Endodermal cell (in vitro differentiated cells): ENCODE measurements at regions not wholly inside any gene's neighbourhood (a gene's known extent, or its start where the extent isn't known, plus 50 kb on each side); places are given as distances from the start of the nearest gene placed in this dataset.

Source experiments
- DNase-seq: peaks from one replicate; pipeline ENCODE4 v3.0.0-alpha.2; 2017
- H3K27ac ChIP-seq: 2 replicates; pipeline ENCODE4 v1.5.1; 2013; ENCODE audit warnings: mild to moderate bottlenecking, low read depth, low read length, moderate library complexity
- H3K27me3 ChIP-seq: 2 replicates; pipeline ENCODE4 v1.6.1; 2013; ENCODE audit warnings: mild to moderate bottlenecking, low read length, moderate library complexity; ENCODE audit not compliant: insufficient read depth, control insufficient read depth, poor library complexity, severe bottlenecking
- H3K36me3 ChIP-seq: 2 replicates; pipeline ENCODE4 v1.7.0; 2013; ENCODE audit warnings: mild to moderate bottlenecking, low read length, moderate library complexity; ENCODE audit not compliant: control insufficient read depth, insufficient read depth
- H3K4me1 ChIP-seq: one replicate; pipeline ENCODE4 v1.7.0; 2013; ENCODE audit warnings: low read length; ENCODE audit not compliant: control insufficient read depth, insufficient read depth
- H3K4me3 ChIP-seq: 2 replicates; pipeline ENCODE4 v1.5.1; 2013; ENCODE audit warnings: mild to moderate bottlenecking, low read length, moderate library complexity
- H3K9ac ChIP-seq: 2 replicates; pipeline ENCODE4 v1.6.1; 2013; ENCODE audit warnings: mild to moderate bottlenecking, low read length, moderate library complexity; ENCODE audit not compliant: poor library complexity, severe bottlenecking; ENCODE audit errors: extremely low read depth
- H3K9me3 ChIP-seq: 2 replicates; pipeline ENCODE4 v1.6.1; 2013; ENCODE audit warnings: mild to moderate bottlenecking, low read length, moderate library complexity; ENCODE audit not compliant: control insufficient read depth
- H3K27ac Mint-ChIP-seq: 2 replicates; pipeline ENCODE4 v1.8.0; 2020; ENCODE audit warnings: mixed read lengths
- H3K27me3 Mint-ChIP-seq: 2 replicates; pipeline ENCODE4 v1.8.0; 2021; ENCODE audit warnings: mild to moderate bottlenecking, mixed read lengths; ENCODE audit not compliant: insufficient read depth
- H3K36me3 Mint-ChIP-seq: 2 replicates; pipeline ENCODE4 v1.8.0; 2020; ENCODE audit warnings: low read depth, mixed read lengths
- H3K4me1 Mint-ChIP-seq: 2 replicates; pipeline ENCODE4 v1.8.0; 2020; ENCODE audit warnings: mixed read lengths
- H3K4me3 Mint-ChIP-seq: 2 replicates; pipeline ENCODE4 v1.8.0; 2020; ENCODE audit warnings: mild to moderate bottlenecking, moderate library complexity, mixed read lengths
- H3K9me3 Mint-ChIP-seq: 2 replicates; pipeline ENCODE4 v1.8.0; 2020; ENCODE audit warnings: mild to moderate bottlenecking, mixed read lengths
- whole genome bisulfite sequencing, 2 experiments: methylation state at CpG; one replicate each; pipeline versions ENCODE4 v1.1.5 to v1.1.7; 2013; ENCODE audit warnings: missing lambda C conversion rate in 2 of 2, mixed read lengths in 1 of 2; ENCODE audit not compliant: insufficient coverage in 1 of 2, insufficient read length in 1 of 2; 5-methylcytosine and 5-hydroxymethylcytosine counted together
- TF ChIP-seq, protein P1 (sequence below): fragments of 200-600 bp; sonication (generic); conservative IDR thresholded peaks from 2 replicates; pipeline ENCODE4 v1.5.0; 2021; ENCODE audit warnings: antibody characterized with exemption, mild to moderate bottlenecking

DNA sequence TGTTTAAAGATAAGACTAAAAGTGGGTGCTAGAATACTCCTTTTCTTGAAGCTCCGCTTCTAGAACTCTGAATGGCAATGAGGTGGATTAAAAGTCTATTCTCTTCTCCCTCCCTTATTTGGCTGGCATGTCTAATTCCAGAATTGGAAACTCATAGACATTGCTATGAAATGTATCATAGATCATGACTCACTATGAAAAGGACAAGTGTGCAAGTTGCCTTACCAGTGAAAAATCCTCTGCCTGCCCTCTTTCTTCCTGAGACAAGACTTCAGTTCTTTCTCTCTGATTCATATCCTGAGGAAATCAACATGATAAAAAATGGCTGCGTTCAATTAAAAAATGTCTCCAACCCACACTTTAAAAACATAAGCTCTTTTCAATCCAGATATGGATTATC is 73.2 kb upstream of the BLID start:
- H3K4me3 Mint-ChIP-seq: no peak overlapping the region
- Histone ChIP-seq H3K27ac (no peak overlapping the region), H3K36me3 (no peaks in the 10 kb centered on the region), H3K9ac (no peak overlapping the region), H3K27me3 (no peaks in the 10 kb centered on the region), H3K4me3 (no peak overlapping the region), H3K9me3 (peaks cover 3% of the 10 kb centered on the region), H3K4me1 (no peaks in the 10 kb centered on the region)
- TF ChIP-seq, protein P1, sequence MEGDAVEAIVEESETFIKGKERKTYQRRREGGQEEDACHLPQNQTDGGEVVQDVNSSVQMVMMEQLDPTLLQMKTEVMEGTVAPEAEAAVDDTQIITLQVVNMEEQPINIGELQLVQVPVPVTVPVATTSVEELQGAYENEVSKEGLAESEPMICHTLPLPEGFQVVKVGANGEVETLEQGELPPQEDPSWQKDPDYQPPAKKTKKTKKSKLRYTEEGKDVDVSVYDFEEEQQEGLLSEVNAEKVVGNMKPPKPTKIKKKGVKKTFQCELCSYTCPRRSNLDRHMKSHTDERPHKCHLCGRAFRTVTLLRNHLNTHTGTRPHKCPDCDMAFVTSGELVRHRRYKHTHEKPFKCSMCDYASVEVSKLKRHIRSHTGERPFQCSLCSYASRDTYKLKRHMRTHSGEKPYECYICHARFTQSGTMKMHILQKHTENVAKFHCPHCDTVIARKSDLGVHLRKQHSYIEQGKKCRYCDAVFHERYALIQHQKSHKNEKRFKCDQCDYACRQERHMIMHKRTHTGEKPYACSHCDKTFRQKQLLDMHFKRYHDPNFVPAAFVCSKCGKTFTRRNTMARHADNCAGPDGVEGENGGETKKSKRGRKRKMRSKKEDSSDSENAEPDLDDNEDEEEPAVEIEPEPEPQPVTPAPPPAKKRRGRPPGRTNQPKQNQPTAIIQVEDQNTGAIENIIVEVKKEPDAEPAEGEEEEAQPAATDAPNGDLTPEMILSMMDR: no peak
- no peak for DNase-seq
- H3K4me1 Mint-ChIP-seq: peaks cover 4% of the 10 kb centered on the region
- H3K36me3 Mint-ChIP-seq: no peaks in the 10 kb centered on the region
- no peaks in the 10 kb centered on the region for H3K9me3 Mint-ChIP-seq
- 86 to 93% methylated on average over 2 of the region's 2 CpGs for WGBS, 2 experiments
- H3K27me3 Mint-ChIP-seq: no peaks in the 10 kb centered on the region
- H3K27ac Mint-ChIP-seq: no peak overlapping the region

DNA sequence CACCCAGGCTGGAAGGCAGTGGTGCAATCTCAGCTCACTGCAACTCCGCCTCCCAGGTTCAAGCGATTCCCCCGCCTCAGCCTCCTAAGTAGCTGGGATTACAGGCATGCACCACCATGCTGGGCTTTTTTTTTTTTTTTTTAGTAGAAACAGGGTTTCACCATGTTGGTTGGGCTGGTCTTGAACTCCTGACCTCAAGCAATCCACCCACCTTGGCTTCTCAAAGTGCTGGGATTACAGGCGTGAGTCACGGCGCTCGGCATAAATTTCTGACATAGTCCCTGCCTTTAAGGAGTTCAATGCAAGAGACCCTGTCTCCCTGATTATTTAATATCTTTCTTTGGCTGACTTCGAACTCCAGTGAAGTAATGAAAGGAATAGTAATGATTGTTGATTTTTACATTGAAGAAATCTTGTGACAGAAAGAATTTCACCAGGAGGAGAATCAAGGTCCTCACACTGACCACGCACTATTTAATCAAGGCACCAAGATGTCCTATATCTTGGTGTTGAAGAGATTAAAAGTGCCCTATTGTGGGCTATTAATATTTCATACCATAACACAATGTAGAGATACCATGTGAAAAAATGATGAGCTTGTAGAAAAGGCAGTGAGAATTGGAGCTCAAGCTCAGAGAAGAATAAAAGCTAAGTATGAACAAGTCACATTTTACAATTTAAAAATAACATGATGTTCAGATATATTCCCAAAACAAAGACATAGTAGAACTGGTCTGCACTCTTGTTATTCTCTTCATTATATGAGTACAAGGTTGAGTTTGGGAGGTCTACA is 71.6 kb upstream of the BLID start:
- Histone ChIP-seq H3K27ac (no peak overlapping the region), H3K27me3 (no peaks in the 10 kb centered on the region), H3K36me3 (no peaks in the 10 kb centered on the region), H3K9me3 (peaks cover 3% of the 10 kb centered on the region), H3K4me3 (no peak overlapping the region), H3K9ac (no peak overlapping the region), H3K4me1 (no peaks in the 10 kb centered on the region)
- H3K27me3 Mint-ChIP-seq: no peaks in the 10 kb centered on the region
- no peak overlapping the region for H3K27ac Mint-ChIP-seq
- H3K36me3 Mint-ChIP-seq: no peaks in the 10 kb centered on the region
- peaks cover 4% of the 10 kb centered on the region for H3K4me1 Mint-ChIP-seq
- H3K9me3 Mint-ChIP-seq: no peaks in the 10 kb centered on the region
- WGBS, 2 experiments: 60 to 96% methylated on average over 1 to 9 of the region's 9 CpGs
- H3K4me3 Mint-ChIP-seq: no peak overlapping the region
- TF ChIP-seq, protein P1: no peak
- no peak for DNase-seq

DNA sequence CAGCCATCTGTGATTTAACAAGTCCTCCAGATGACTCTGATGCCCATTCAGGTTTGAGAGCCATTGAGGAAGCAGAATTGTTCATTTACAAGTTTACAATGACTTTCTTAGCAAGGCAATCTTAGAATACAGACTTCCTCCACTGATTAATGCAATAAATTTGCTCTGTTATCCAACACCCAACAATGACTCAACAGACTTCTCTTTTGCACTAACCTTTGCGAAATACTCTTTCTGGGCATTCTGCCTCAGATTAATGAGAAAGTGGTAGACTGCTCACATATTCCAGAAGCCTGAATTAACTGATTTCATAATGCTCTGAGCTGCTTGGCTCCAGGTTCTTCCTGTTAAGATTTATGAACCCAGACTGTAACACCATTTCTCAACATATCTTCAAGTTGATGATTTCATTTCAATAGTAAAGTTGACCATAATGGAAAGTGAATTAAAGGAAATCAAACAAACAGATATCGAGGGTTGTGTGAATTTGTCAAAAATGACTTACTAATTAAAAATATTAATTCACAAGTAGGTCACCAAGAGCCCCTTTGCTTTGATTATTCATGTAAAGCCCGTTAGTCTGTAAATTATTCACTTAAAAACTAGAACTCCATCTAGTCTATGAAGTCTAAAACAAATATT is 70.5 kb upstream of the BLID start:
- Histone ChIP-seq H3K27me3 (no peaks in the 10 kb centered on the region), H3K36me3 (no peaks in the 10 kb centered on the region), H3K4me1 (peaks cover 7% of the 10 kb centered on the region), H3K4me3 (no peak overlapping the region), H3K27ac (no peak overlapping the region), H3K9ac (no peak overlapping the region), H3K9me3 (peaks cover 3% of the 10 kb centered on the region)
- no peaks in the 10 kb centered on the region for H3K27me3 Mint-ChIP-seq
- H3K36me3 Mint-ChIP-seq: no peaks in the 10 kb centered on the region
- TF ChIP-seq, protein P1: no peak
- H3K4me3 Mint-ChIP-seq: no peak overlapping the region
- H3K27ac Mint-ChIP-seq: no peak overlapping the region
- H3K9me3 Mint-ChIP-seq: no peaks in the 10 kb centered on the region
- no peak for DNase-seq
- peaks cover 14% of the 10 kb centered on the region for H3K4me1 Mint-ChIP-seq
- WGBS, 2 experiments: 91 to 94% methylated on average over 2 of the region's 3 CpGs
